Spleen (tissue), 11 donors: ENCODE measurements at regions not wholly inside any gene's neighbourhood (a gene's known extent, or its start where the extent isn't known, plus 50 kb on each side); places are given as distances from the start of the nearest gene placed in this dataset.

Experiments
- DNase-seq: peaks from one replicate; pipeline ENCODE4 v3.0.0-alpha.2; 2020
- H3K27ac ChIP-seq, 8 donors: fragments of 200-600 bp; sonication (generic) in 7 of 8; 1 replicate in 4 of 8; 2 replicates in 4 of 8; pipeline versions ENCODE4 v1.5.0 to v1.8.0; 2016 to 2021; ENCODE audit warnings: inconsistent platforms in 4 of 8, mild to moderate bottlenecking in 4 of 8, moderate library complexity in 1 of 8
- H3K27me3 ChIP-seq, 7 donors: fragments of 200-600 bp; sonication (generic) in 6 of 7; replicated peaks in 1 of 7; 1 replicate in 4 of 7; 2 replicates in 3 of 7; pipeline versions ENCODE4 v1.5.0 to v1.8.0; 2016 to 2021; ENCODE audit warnings: inconsistent platforms in 3 of 7, mild to moderate bottlenecking in 1 of 7
- H3K36me3 ChIP-seq, 6 donors: fragments of 200-600 bp; sonication (generic) in 5 of 6; 1 replicate in 4 of 6; 2 replicates in 2 of 6; pipeline versions ENCODE4 v1.5.0 to v1.8.0; 2016 to 2021; ENCODE audit warnings: inconsistent platforms in 2 of 6
- H3K4me1 ChIP-seq, 6 donors: fragments of 200-600 bp; sonication (generic) in 5 of 6; 1 replicate in 3 of 6; 2 replicates in 3 of 6; pipeline versions ENCODE4 v1.5.0 to v1.8.0; 2016 to 2021; ENCODE audit warnings: inconsistent platforms in 3 of 6
- H3K4me3 ChIP-seq, 8 donors: fragments of 200-600 bp; sonication (generic) in 7 of 8; 1 replicate in 4 of 8; 2 replicates in 4 of 8; pipeline versions ENCODE4 v1.5.0 to v1.8.0; 2016 to 2021; ENCODE audit warnings: inconsistent platforms in 4 of 8, mild to moderate bottlenecking in 4 of 8, moderate library complexity in 2 of 8
- H3K9me3 ChIP-seq, 8 donors: fragments of 200-600 bp; sonication (generic) in 7 of 8; 1 replicate in 4 of 8; 2 replicates in 4 of 8; pipeline versions ENCODE4 v1.5.0 to v1.8.0; 2016 to 2021; ENCODE audit warnings: inconsistent platforms in 4 of 8
- POLR2A ChIP-seq, 3 donors: fragments of 450-650 bp; IDR thresholded peaks; one replicate each; pipeline ENCODE4 v1.5.1; 2017; ENCODE audit warnings: antibody characterized with exemption in 3 of 3, mild to moderate bottlenecking in 1 of 3
- POLR2AphosphoS5 ChIP-seq, 3 donors: sonication (generic); formaldehyde crosslinking; IDR thresholded peaks; one replicate each; pipeline ENCODE4 v1.5.1; 2017; ENCODE audit warnings: antibody characterized with exemption in 3 of 3
- WGBS, 5 donors: extraction: QIAGEN DNeasy Blood & Tissue Kit in 3 of 5; methylation state at CpG; one replicate each; pipeline versions ENCODE4 v1.1.5 to v1.1.7; 2013 to 2018; 5-methylcytosine and 5-hydroxymethylcytosine counted together
- intact Hi-C: fragments of 100-400 bp; cut with DNase I; formaldehyde crosslinking; loops from one replicate; pipeline ENCODE4 v1.15.0; 2023; ENCODE audit warnings: low total_unique reads
- TF ChIP-seq, protein P1 (sequence below), 11 experiments: fragments of 200-600 bp in 7 of 11; fragments of 450-650 bp in 4 of 11; sonication (generic) in 4 of 11; IDR thresholded peaks in 8 of 11; conservative IDR thresholded peaks in 3 of 11; 1 replicate in 7 of 11; 2 replicates in 4 of 11; pipeline versions ENCODE4 v1.4.0 to v1.8.0; 2016 to 2021; ENCODE audit warnings: antibody characterized with exemption in 11 of 11, inconsistent platforms in 4 of 11, mild to moderate bottlenecking in 1 of 11
- donor health status: healthy with polysubstance abuse.
- donor health status: DM: no; HTN: no; CAD: no; lungs with moderate emphysema.
- donor health status: DM: no; HTN: no; CAD: no.
- donor health status: Bipolar disorder and iron deficiency.
- donor health status: healthy.
- donor health status: DM: no; HTN: no; CAD: no.
- donor health status: DM: yes; HTN: yes; CAD: no.

DNA sequence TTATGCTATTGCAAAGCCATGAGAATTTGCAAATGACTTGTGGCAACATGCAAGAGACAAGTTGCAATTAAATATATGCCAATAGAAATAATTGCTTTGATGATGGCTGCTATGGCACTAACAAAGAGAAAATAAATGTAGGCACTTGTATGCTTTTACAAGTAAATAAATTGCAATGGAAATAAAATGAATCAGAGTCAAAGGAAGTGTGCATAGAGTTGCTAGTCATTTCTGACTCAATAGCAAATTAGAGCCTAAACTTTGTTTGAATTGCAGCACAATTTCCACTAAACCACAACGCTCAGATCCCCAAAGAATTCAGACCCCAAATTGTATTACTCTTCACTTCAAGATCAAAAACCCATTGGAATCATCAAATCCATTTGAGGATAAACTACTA is 792.1 kb upstream of the ARGLU1 start:
- no peaks in the 10 kb centered on the region for H3K4me1 ChIP-seq
- no peak for DNase-seq
- H3K9me3 ChIP-seq = peaks cover 0 to 1% (median 0%) of the 10 kb centered on the region in 8 donors
- no peaks in the 10 kb centered on the region for H3K27me3 ChIP-seq
- intact Hi-C loops = no loop called here
- WGBS, 5 donors = 72 to 97% (median 81%) methylated on average over 1 of the region's 1 CpG
- TF ChIP-seq POLR2AphosphoS5 (IDR thresholded peaks at IDR 0.05) (no peak), POLR2A (IDR thresholded peaks at IDR 0.05) (no peak)
- TF ChIP-seq, protein P1, sequence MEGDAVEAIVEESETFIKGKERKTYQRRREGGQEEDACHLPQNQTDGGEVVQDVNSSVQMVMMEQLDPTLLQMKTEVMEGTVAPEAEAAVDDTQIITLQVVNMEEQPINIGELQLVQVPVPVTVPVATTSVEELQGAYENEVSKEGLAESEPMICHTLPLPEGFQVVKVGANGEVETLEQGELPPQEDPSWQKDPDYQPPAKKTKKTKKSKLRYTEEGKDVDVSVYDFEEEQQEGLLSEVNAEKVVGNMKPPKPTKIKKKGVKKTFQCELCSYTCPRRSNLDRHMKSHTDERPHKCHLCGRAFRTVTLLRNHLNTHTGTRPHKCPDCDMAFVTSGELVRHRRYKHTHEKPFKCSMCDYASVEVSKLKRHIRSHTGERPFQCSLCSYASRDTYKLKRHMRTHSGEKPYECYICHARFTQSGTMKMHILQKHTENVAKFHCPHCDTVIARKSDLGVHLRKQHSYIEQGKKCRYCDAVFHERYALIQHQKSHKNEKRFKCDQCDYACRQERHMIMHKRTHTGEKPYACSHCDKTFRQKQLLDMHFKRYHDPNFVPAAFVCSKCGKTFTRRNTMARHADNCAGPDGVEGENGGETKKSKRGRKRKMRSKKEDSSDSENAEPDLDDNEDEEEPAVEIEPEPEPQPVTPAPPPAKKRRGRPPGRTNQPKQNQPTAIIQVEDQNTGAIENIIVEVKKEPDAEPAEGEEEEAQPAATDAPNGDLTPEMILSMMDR (IDR thresholded peaks at IDR 0.05 in 8 of 11, conservative IDR thresholded peaks at IDR 0.05 in 3 of 11) = no peak
- H3K36me3 ChIP-seq = no peaks in the 10 kb centered on the region
- H3K27ac ChIP-seq = no peak overlapping the region
- no peak overlapping the region for H3K4me3 ChIP-seq

DNA sequence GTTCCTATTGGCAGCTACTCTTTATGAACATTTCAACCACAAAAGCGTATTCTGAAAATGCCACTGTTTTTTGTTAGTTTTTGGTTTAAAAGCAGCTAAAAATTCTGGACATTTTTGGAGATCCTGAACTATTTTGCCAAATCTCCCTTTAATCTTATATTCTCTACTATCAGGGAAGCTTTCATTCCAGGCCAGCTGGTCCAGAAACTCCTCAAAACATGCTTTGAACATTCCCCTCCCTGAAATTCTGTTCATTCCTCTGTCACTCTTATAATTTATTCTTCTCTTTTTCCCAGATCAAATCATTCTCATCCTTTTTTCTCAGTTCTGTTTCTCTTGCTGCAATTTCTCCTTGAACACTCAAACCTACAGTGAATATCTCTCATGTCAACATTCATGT is 790.9 kb upstream of the ARGLU1 start:
- Histone ChIP-seq H3K4me1 (no peaks in the 10 kb centered on the region), H3K27me3 (no peaks in the 10 kb centered on the region), H3K4me3 (no peak overlapping the region), H3K9me3 (peaks cover 0 to 6% (median 0%) of the 10 kb centered on the region in 8 donors), H3K27ac (no peak overlapping the region), H3K36me3 (no peaks in the 10 kb centered on the region)
- DNase-seq = no peak
- TF ChIP-seq, protein P1 (IDR thresholded peaks at IDR 0.05 in 8 of 11, conservative IDR thresholded peaks at IDR 0.05 in 3 of 11) = no peak
- TF ChIP-seq POLR2A (IDR thresholded peaks at IDR 0.05) (no peak), POLR2AphosphoS5 (IDR thresholded peaks at IDR 0.05) (no peak)
- intact Hi-C loops = no loop called here
- 66 to 89% (median 72%) methylated on average over 1 of the region's 1 CpG for WGBS, 5 donors

DNA sequence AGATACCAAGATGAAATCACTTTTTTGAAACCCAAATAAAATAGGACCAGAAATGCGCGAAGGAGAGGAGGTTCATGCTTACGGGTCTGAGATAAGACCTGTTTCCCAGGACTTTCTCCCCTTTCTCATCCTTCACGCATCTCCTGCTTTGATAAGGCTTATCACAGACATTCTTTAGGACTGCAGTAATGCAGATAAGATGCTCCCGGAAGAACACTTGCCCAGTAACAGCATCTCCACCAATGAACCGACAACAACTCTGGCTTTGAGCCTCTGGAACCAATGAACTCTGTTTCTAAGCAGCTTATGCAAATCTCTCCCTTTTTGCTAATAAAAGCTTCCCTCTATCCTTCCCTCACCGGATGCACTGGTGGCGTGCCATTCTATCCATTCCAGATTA is 783.4 kb upstream of the ARGLU1 start:
- Histone ChIP-seq H3K27ac (no peak overlapping the region), H3K4me3 (no peak overlapping the region), H3K4me1 (no peaks in the 10 kb centered on the region), H3K27me3 (no peaks in the 10 kb centered on the region), H3K9me3 (peaks cover 0 to 6% (median 0%) of the 10 kb centered on the region in 8 donors), H3K36me3 (no peaks in the 10 kb centered on the region)
- no peak for TF ChIP-seq POLR2AphosphoS5 (IDR thresholded peaks at IDR 0.05)
- TF ChIP-seq, protein P1 (IDR thresholded peaks at IDR 0.05 in 8 of 11, conservative IDR thresholded peaks at IDR 0.05 in 3 of 11) = no peak
- TF ChIP-seq POLR2A (IDR thresholded peaks at IDR 0.05) = no peak
- no peak for DNase-seq
- intact Hi-C loops = no loop called here
- WGBS, 5 donors = 65 to 79% (median 73%) methylated on average over 8 of the region's 8 CpGs

DNA sequence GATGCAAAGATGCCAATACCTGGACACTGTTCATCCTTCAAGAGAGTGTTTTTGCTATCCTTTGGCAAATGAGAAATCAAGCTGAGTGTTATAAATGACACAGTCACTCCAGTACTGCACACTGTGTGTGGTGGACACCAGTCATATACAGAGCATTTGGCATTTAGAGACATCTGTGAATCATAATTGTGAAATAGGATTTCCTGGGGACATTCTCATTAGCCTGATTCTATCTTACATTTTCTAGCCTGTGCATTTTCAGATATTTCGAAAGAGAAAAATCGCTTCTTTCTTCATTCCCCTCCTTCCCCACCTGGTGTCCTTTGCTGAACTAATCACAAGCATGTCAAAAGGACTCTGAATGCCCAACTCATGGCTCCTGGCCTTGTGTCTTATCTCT is 781.0 kb upstream of the ARGLU1 start:
- DNase-seq = no peak
- WGBS, 5 donors = 66 to 89% (median 78%) methylated on average over 2 of the region's 2 CpGs
- H3K27me3 ChIP-seq = no peaks in the 10 kb centered on the region
- no peaks in the 10 kb centered on the region for H3K9me3 ChIP-seq
- no peaks in the 10 kb centered on the region for H3K4me1 ChIP-seq
- no peak overlapping the region for H3K27ac ChIP-seq
- TF ChIP-seq POLR2A (IDR thresholded peaks at IDR 0.05) (no peak), POLR2AphosphoS5 (IDR thresholded peaks at IDR 0.05) (no peak)
- H3K4me3 ChIP-seq = no peak overlapping the region
- intact Hi-C loops = no loop called here
- no peaks in the 10 kb centered on the region for H3K36me3 ChIP-seq

DNA sequence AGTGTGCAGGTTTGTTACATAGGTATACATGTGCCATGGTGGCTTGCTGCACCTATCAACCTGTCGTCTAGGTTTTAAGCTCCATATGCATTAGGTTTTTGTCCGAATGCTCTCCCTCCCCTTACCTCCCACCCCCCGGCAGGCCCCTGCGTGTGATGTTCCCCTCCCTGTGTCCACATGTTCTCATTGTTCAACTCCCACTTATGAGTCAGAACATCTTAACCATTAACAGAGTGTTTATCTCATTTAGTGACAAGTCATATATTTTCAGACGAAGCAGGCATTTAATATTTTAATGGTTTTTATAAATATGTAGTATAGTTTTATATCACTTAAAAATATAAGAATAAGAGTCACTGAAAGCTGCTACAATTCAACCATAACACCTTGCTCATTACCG is 780.5 kb upstream of the ARGLU1 start:
- Histone ChIP-seq H3K4me3 (no peak overlapping the region), H3K4me1 (no peaks in the 10 kb centered on the region), H3K9me3 (peaks cover 0 to 1% (median 0%) of the 10 kb centered on the region in 8 donors), H3K27ac (no peak overlapping the region), H3K36me3 (no peaks in the 10 kb centered on the region), H3K27me3 (no peaks in the 10 kb centered on the region)
- TF ChIP-seq POLR2A (IDR thresholded peaks at IDR 0.05) (no peak), POLR2AphosphoS5 (IDR thresholded peaks at IDR 0.05) (no peak)
- TF ChIP-seq, protein P1 (IDR thresholded peaks at IDR 0.05 in 8 of 11, conservative IDR thresholded peaks at IDR 0.05 in 3 of 11) = no peak
- 70 to 85% (median 77%) methylated on average over 6 of the region's 6 CpGs for WGBS, 5 donors
- intact Hi-C loops = no loop called here
- no peak for DNase-seq
